ENCODE measurements at regions not wholly inside any gene's neighbourhood (a gene's known extent, or its start where the extent isn't known, plus 50 kb on each side); places are given as distances from the start of the nearest gene placed in this dataset.

- H2AFZ ChIP-seq (ENCODE audit: low read length), result no peak overlapping the region
- no peak overlapping the region for H2BK120ac ChIP-seq (ENCODE audit: low read depth, low read length, poor library complexity, severe bottlenecking)
- no peak overlapping the region for H4K91ac ChIP-seq (ENCODE audit: insufficient read length, low read depth, low read length)
- peaks cover 0 to 2% of the 10 kb centered on the region in 2 experiments; a peak in 2 of 5 replicates for H3K9me3 Mint-ChIP-seq
- H3K4me1 ChIP-seq (ENCODE audit: insufficient read depth, low read length), result no peaks in the 10 kb centered on the region; the same call in 1 of the 2 replicates
- H4K5ac ChIP-seq (ENCODE audit: insufficient read length, low read depth, low read length), result no peak overlapping the region
- H2BK20ac ChIP-seq (ENCODE audit: low read depth, low read length, poor library complexity, severe bottlenecking), result no peak overlapping the region
- no CpG with 5 or more reads among the region's 3 CpGs for WGBS (ENCODE audit: extremely low coverage, insufficient read length, low lambda C conversion rate)
- no peak for TF ChIP-seq CTCF (conservative IDR thresholded peaks at IDR 0.05)
- no peaks in the 10 kb centered on the region for H3K27me3 ChIP-seq (ENCODE audit: insufficient read depth, low read length)
- no peak overlapping the region for H3K14ac ChIP-seq (ENCODE audit: insufficient read depth, low read length)
- no peak overlapping the region for H4K8ac ChIP-seq (replicated peaks; ENCODE audit: insufficient read length, low read depth, low read length)
- no peaks in the 10 kb centered on the region for H4K20me1 ChIP-seq (ENCODE audit: control insufficient read depth, insufficient read depth, insufficient read length)
- no peak overlapping the region for H3K4ac ChIP-seq (ENCODE audit: low read depth, low read length)
- no peaks in the 10 kb centered on the region for H3K79me1 ChIP-seq (ENCODE audit: insufficient read depth, low read depth, low read length, poor library complexity, severe bottlenecking)
- H3K4me3 Mint-ChIP-seq, result no peak overlapping the region
- no peak overlapping the region for H3K9ac ChIP-seq (ENCODE audit: extremely low read depth, insufficient read length, low read length)
- no peak overlapping the region for H3K4me2 ChIP-seq (ENCODE audit: insufficient read depth, insufficient read length, low read length)
- no peak overlapping the region for H3K27ac ChIP-seq (ENCODE audit: insufficient read length, low read depth, low read length)
- peaks cover 1% of the 10 kb centered on the region; the same call in 1 of the 2 replicates for H3K27me3 Mint-ChIP-seq (ENCODE audit: low read depth)
- H3K27ac Mint-ChIP-seq, result no peak overlapping the region
- H2BK5ac ChIP-seq (ENCODE audit: insufficient read length, low read length), result no peak overlapping the region
- no peak overlapping the region for H2BK15ac ChIP-seq (ENCODE audit: low read depth, low read length)
- H2BK12ac ChIP-seq (ENCODE audit: insufficient read length, low read depth, low read length), result no peak overlapping the region
- no peaks in the 10 kb centered on the region for H3K79me2 ChIP-seq (ENCODE audit: insufficient read depth, low read length)
- H2AK5ac ChIP-seq (ENCODE audit: insufficient read length, low read length), result no peak overlapping the region
- H3K9me3 ChIP-seq (ENCODE audit: control insufficient read depth, low read depth, low read length), result no peaks in the 10 kb centered on the region
- no peak for DNase-seq
- H3K56ac ChIP-seq (ENCODE audit: insufficient read length, low read depth, low read length), result no peak overlapping the region
- no peak overlapping the region for H3K23ac ChIP-seq (ENCODE audit: insufficient read length, low read depth, low read length)
- H3K36me3 Mint-ChIP-seq (ENCODE audit: insufficient read depth in 1 of 3, low read depth in 3 of 3), result 0 out of 7 replicates have a peak, but pooled peaks cover 0 to 5% (median 0%) of the 10 kb centered on the region in 3 experiments
- H3K18ac ChIP-seq (ENCODE audit: insufficient read length, low read depth, low read length), result no peak overlapping the region
- H3K23me2 ChIP-seq (ENCODE audit: insufficient read length, low read depth, low read length, poor library complexity, severe bottlenecking), result no peaks in the 10 kb centered on the region
- H3K4me1 Mint-ChIP-seq, result peaks cover 7 to 13% of the 10 kb centered on the region in 2 experiments
- H3T11ph ChIP-seq (ENCODE audit: low read length), result no peak overlapping the region
Measured at GRCh38 chr12:127656266-127656665, 610.7 kb upstream of the TMEM132C start.

Data from H9 (cell line).